Fibroblast of villous mesenchyme (primary cell): ENCODE measurements at regions not wholly inside any gene's neighbourhood (a gene's known extent, or its start where the extent isn't known, plus 50 kb on each side); places are given as distances from the start of the nearest gene placed in this dataset.

ENCODE experiments used
- DNase-seq: peaks from one replicate; pipeline ENCODE4 v3.0.0-alpha.2; 2010; ENCODE audit warnings: low read depth
- H3K4me3 ChIP-seq: 2 replicates; pipeline ENCODE4 v1.5.1; 2011; ENCODE audit warnings: low read depth, mild to moderate bottlenecking, low read length
- TF ChIP-seq, protein P1 (sequence below): IDR thresholded peaks from 2 replicates; pipeline ENCODE4 v1.5.1; 2012; ENCODE audit warnings: low read depth, mild to moderate bottlenecking, low read length; ENCODE audit not compliant: insufficient read depth

GRCh38 chr14:58777541-58777979 lies 139.8 kb downstream of the DACT1 start:
- no peak overlapping the region for H3K4me3 ChIP-seq
- peak; percentile 82 for DNase-seq
- TF ChIP-seq, protein P1, sequence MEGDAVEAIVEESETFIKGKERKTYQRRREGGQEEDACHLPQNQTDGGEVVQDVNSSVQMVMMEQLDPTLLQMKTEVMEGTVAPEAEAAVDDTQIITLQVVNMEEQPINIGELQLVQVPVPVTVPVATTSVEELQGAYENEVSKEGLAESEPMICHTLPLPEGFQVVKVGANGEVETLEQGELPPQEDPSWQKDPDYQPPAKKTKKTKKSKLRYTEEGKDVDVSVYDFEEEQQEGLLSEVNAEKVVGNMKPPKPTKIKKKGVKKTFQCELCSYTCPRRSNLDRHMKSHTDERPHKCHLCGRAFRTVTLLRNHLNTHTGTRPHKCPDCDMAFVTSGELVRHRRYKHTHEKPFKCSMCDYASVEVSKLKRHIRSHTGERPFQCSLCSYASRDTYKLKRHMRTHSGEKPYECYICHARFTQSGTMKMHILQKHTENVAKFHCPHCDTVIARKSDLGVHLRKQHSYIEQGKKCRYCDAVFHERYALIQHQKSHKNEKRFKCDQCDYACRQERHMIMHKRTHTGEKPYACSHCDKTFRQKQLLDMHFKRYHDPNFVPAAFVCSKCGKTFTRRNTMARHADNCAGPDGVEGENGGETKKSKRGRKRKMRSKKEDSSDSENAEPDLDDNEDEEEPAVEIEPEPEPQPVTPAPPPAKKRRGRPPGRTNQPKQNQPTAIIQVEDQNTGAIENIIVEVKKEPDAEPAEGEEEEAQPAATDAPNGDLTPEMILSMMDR: no peak

GRCh38 chr14:58778202-58778601 lies 140.4 kb downstream of the DACT1 start:
- H3K4me3 ChIP-seq: no peak overlapping the region
- TF ChIP-seq, protein P1: no peak
- no peak for DNase-seq

DNA sequence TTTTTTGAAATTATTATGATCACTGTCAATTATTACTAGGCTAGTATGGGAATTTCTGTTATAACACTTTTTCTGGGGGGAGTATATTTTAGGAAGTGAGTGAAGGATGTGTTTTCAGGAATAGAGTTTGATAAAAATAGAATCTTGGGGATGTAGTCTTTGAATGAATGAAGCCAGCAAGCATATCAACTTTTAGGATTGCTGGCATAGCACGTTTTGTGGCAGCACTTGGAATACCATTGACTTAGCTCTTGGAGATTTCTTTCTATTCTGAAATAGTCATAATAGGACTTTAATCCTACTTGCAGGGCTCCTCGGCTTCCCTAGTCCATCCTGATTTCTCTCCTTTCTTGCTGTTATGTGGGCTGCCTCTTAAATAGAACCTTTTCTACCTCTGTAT lies 141.6 kb downstream of the DACT1 start:
- TF ChIP-seq, protein P1: no peak
- no peak for DNase-seq
- no peak overlapping the region for H3K4me3 ChIP-seq

DNA sequence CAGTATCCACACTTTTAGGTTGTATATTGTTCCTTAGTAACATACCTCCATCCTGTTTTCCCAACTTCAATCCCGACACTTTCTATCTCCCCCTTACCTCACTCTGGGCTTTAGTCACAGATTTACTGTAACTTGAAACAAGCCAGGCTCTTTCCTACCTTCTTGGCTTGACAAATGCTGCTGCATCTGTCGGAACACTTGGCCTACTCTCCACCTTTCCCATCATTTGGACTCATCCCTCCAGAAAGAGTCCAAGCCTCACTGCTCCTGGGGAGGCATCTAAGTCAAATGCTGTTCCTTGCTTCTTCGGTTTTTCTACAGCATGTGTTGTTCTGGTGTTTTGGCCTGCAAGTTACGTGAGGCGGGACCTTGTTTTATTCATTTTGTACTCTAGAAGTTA lies 142.4 kb downstream of the DACT1 start:
- H3K4me3 ChIP-seq: no peak overlapping the region
- TF ChIP-seq, protein P1: no peak
- DNase-seq: no peak

DNA sequence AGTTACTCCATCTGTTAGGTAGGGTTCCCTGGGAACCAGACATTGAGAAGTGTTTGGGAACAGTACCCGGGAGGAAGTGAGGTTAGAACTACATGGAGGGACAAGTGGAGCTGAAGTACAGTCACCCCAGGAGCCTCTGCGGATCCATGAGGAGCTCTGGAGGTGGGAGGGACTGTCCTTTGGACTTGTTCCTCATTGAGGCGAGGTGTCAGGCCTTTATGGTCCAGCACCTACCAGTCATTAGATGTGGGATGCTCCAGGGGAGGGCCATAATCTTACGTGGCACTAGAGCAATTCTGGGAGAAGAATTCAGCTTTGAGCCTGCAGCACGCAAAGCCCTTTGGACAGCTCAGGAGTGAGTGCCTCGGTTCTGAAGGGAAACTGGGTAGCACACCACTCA lies 142.8 kb downstream of the DACT1 start:
- no peak for DNase-seq
- TF ChIP-seq, protein P1: no peak
- no peak overlapping the region for H3K4me3 ChIP-seq

- no peak for DNase-seq
- TF ChIP-seq, protein P1: no peak
- no peak overlapping the region for H3K4me3 ChIP-seq
Measured at GRCh38 chr14:58782011-58782410, 144.2 kb downstream of the DACT1 start.

GRCh38 chr14:58783792-58784511 lies 146.2 kb downstream of the DACT1 start:
- no peak overlapping the region for H3K4me3 ChIP-seq
- no peak for DNase-seq
- TF ChIP-seq, protein P1: no peak
